H9 (cell line): ENCODE measurements at regions not wholly inside any gene's neighbourhood (a gene's known extent, or its start where the extent isn't known, plus 50 kb on each side); places are given as distances from the start of the nearest gene placed in this dataset.

Experiments used
- DNase-seq: peaks from one replicate; pipeline ENCODE4 v3.0.0-alpha.2; 2017
- H2AFZ ChIP-seq: one replicate; pipeline ENCODE4 v1.6.1; 2013; ENCODE audit warnings: mild to moderate bottlenecking, low read length, control low read depth, moderate library complexity
- H2AK5ac ChIP-seq: 2 replicates; pipeline ENCODE4 v1.6.1; 2013; ENCODE audit warnings: low read length, control low read depth, mixed read lengths; ENCODE audit not compliant: insufficient read length
- H2BK120ac ChIP-seq: one replicate; pipeline ENCODE4 v1.6.1; 2013; ENCODE audit warnings: low read depth, mild to moderate bottlenecking, low read length, control low read depth, inconsistent platforms; ENCODE audit not compliant: poor library complexity, severe bottlenecking
- H2BK12ac ChIP-seq: 2 replicates; pipeline ENCODE4 v1.6.1; 2013; ENCODE audit warnings: low read length, control low read depth, mixed read lengths, low read depth; ENCODE audit not compliant: insufficient read length
- H2BK15ac ChIP-seq: 2 replicates; pipeline ENCODE4 v1.6.1; 2013; ENCODE audit warnings: low read depth, low read length, control low read depth
- H2BK20ac ChIP-seq: one replicate; pipeline ENCODE4 v1.6.1; 2013; ENCODE audit warnings: low read depth, mild to moderate bottlenecking, low read length, control low read depth, inconsistent platforms; ENCODE audit not compliant: poor library complexity, severe bottlenecking
- H2BK5ac ChIP-seq: 2 replicates; pipeline ENCODE4 v1.6.1; 2013; ENCODE audit warnings: low read length, control low read depth, mixed read lengths; ENCODE audit not compliant: insufficient read length
- H3K14ac ChIP-seq: 2 replicates; pipeline ENCODE4 v1.6.1; 2013; ENCODE audit warnings: low read length, control low read depth; ENCODE audit not compliant: insufficient read depth
- H3K18ac ChIP-seq: 2 replicates; pipeline ENCODE4 v1.6.1; 2013; ENCODE audit warnings: low read depth, mild to moderate bottlenecking, mixed read lengths, low read length, control low read depth; ENCODE audit not compliant: insufficient read length
- H3K23ac ChIP-seq: 2 replicates; pipeline ENCODE4 v1.6.1; 2013; ENCODE audit warnings: low read length, control low read depth, mixed read lengths, low read depth; ENCODE audit not compliant: insufficient read length
- H3K23me2 ChIP-seq: 2 replicates; pipeline ENCODE4 v1.6.1; 2013; ENCODE audit warnings: low read depth, mild to moderate bottlenecking, mixed read lengths, low read length, control low read depth; ENCODE audit not compliant: insufficient read length, poor library complexity, severe bottlenecking
- H3K27ac ChIP-seq: 2 replicates; pipeline ENCODE4 v1.5.1; 2013; ENCODE audit warnings: low read length, control low read depth, mixed read lengths, low read depth; ENCODE audit not compliant: insufficient read length
- H3K27me3 ChIP-seq: 2 replicates; pipeline ENCODE4 v1.6.1; 2013; ENCODE audit warnings: low read length, control low read depth, inconsistent platforms; ENCODE audit not compliant: insufficient read depth
- H3K4ac ChIP-seq: 2 replicates; pipeline ENCODE4 v1.6.1; 2013; ENCODE audit warnings: low read depth, mild to moderate bottlenecking, control low read depth, inconsistent platforms, low read length, moderate library complexity
- H3K4me1 ChIP-seq: 2 replicates; pipeline ENCODE4 v1.6.1; 2013; ENCODE audit warnings: low read length, control low read depth, inconsistent platforms; ENCODE audit not compliant: insufficient read depth
- H3K4me2 ChIP-seq: 2 replicates; pipeline ENCODE4 v1.6.1; 2013; ENCODE audit warnings: low read length, control low read depth, mixed read lengths; ENCODE audit not compliant: insufficient read length, insufficient read depth
- H3K56ac ChIP-seq: 2 replicates; pipeline ENCODE4 v1.6.1; 2013; ENCODE audit warnings: low read depth, mild to moderate bottlenecking, mixed read lengths, low read length, control low read depth; ENCODE audit not compliant: insufficient read length
- H3K79me1 ChIP-seq: 2 replicates; pipeline ENCODE4 v1.6.1; 2013; ENCODE audit warnings: low read depth, mild to moderate bottlenecking, moderate library complexity, low read length, control low read depth, inconsistent platforms; ENCODE audit not compliant: insufficient read depth, poor library complexity, severe bottlenecking
- H3K79me2 ChIP-seq: 2 replicates; pipeline ENCODE4 v1.6.1; 2013; ENCODE audit warnings: low read length, control low read depth, inconsistent platforms; ENCODE audit not compliant: insufficient read depth
- H3K9ac ChIP-seq: 2 replicates; pipeline ENCODE4 v1.6.1; 2013; ENCODE audit warnings: low read length, control low read depth, mixed read lengths; ENCODE audit not compliant: insufficient read length; ENCODE audit errors: extremely low read depth
- H3K9me3 ChIP-seq: one replicate; pipeline ENCODE4 v1.6.1; 2013; ENCODE audit warnings: low read depth, low read length, inconsistent platforms; ENCODE audit not compliant: control insufficient read depth
- H3T11ph ChIP-seq: one replicate; pipeline ENCODE4 v1.6.1; 2013; ENCODE audit warnings: mild to moderate bottlenecking, low read length, control low read depth, inconsistent platforms
- H4K20me1 ChIP-seq: one replicate; pipeline ENCODE4 v1.6.1; 2013; ENCODE audit not compliant: control insufficient read depth, insufficient read length, insufficient read depth
- H4K5ac ChIP-seq: 2 replicates; pipeline ENCODE4 v1.6.1; 2013; ENCODE audit warnings: low read depth, mild to moderate bottlenecking, mixed read lengths, low read length, control low read depth; ENCODE audit not compliant: insufficient read length
- H4K8ac ChIP-seq: replicated peaks from 2 replicates; pipeline ENCODE4 v1.6.1; 2013; ENCODE audit warnings: low read length, control low read depth, mixed read lengths, low read depth; ENCODE audit not compliant: insufficient read length
- H4K91ac ChIP-seq: 2 replicates; pipeline ENCODE4 v1.6.1; 2013; ENCODE audit warnings: low read depth, mild to moderate bottlenecking, moderate library complexity, mixed read lengths, low read length, control low read depth; ENCODE audit not compliant: insufficient read length
- H3K27ac Mint-ChIP-seq, 3 experiments: 2 replicates in 2 of 3; 3 replicates in 1 of 3; pipeline ENCODE4 v1.8.0; 2020 to 2021; ENCODE audit warnings: mixed read lengths in 3 of 3, mild to moderate bottlenecking in 1 of 3, moderate library complexity in 1 of 3
- H3K27me3 Mint-ChIP-seq: 2 replicates; pipeline ENCODE4 v1.8.0; 2021; ENCODE audit warnings: low read depth, mild to moderate bottlenecking, moderate library complexity, mixed read lengths
- H3K36me3 Mint-ChIP-seq, 3 experiments: 2 replicates in 2 of 3; 3 replicates in 1 of 3; pipeline ENCODE4 v1.8.0; 2020 to 2021; ENCODE audit warnings: low read depth in 3 of 3, mixed read lengths in 3 of 3; ENCODE audit not compliant: insufficient read depth in 1 of 3
- H3K4me1 Mint-ChIP-seq, 2 experiments: 2 replicates each; pipeline ENCODE4 v1.8.0; 2020; ENCODE audit warnings: mixed read lengths in 2 of 2
- H3K4me3 Mint-ChIP-seq, 2 experiments: 2 replicates in 1 of 2; 3 replicates in 1 of 2; pipeline ENCODE4 v1.8.0; 2020 to 2021; ENCODE audit warnings: mild to moderate bottlenecking in 2 of 2, mixed read lengths in 2 of 2, moderate library complexity in 1 of 2
- H3K9me3 Mint-ChIP-seq, 2 experiments: 2 replicates in 1 of 2; 3 replicates in 1 of 2; pipeline ENCODE4 v1.8.0; 2020; ENCODE audit warnings: mild to moderate bottlenecking in 2 of 2, mixed read lengths in 2 of 2, moderate library complexity in 1 of 2
- TF ChIP-seq, protein P1 (sequence below): fragments of 200-600 bp; sonication (generic); conservative IDR thresholded peaks from 3 replicates; pipeline ENCODE4 v1.8.0; 2021; ENCODE audit warnings: antibody characterized with exemption, mild to moderate bottlenecking

GRCh38 chr14:86243158-86243557 is 713.2 kb downstream of the FLRT2 start:
- Histone ChIP-seq H3K27me3 (no peaks in the 10 kb centered on the region), H3K4me2 (no peak overlapping the region), H3K14ac (no peak overlapping the region), H3K79me1 (no peaks in the 10 kb centered on the region), H4K8ac (no peak overlapping the region), H4K91ac (no peak overlapping the region), H3K27ac (no peak overlapping the region), H2AK5ac (no peak overlapping the region), H2BK120ac (no peak overlapping the region), H2BK15ac (no peak overlapping the region), H3K9me3 (no peaks in the 10 kb centered on the region), H3K4me1 (no peaks in the 10 kb centered on the region), H3K23ac (no peak overlapping the region), H2AFZ (no peak overlapping the region), H3K23me2 (no peaks in the 10 kb centered on the region), H3K9ac (no peak overlapping the region), H3K56ac (no peak overlapping the region), H4K20me1 (no peaks in the 10 kb centered on the region), H3T11ph (no peak overlapping the region), H2BK12ac (no peak overlapping the region), H3K4ac (no peak overlapping the region), H2BK5ac (no peak overlapping the region), H3K79me2 (no peaks in the 10 kb centered on the region), H3K18ac (no peak overlapping the region), H2BK20ac (no peak overlapping the region), H4K5ac (no peak overlapping the region)
- TF ChIP-seq, protein P1, sequence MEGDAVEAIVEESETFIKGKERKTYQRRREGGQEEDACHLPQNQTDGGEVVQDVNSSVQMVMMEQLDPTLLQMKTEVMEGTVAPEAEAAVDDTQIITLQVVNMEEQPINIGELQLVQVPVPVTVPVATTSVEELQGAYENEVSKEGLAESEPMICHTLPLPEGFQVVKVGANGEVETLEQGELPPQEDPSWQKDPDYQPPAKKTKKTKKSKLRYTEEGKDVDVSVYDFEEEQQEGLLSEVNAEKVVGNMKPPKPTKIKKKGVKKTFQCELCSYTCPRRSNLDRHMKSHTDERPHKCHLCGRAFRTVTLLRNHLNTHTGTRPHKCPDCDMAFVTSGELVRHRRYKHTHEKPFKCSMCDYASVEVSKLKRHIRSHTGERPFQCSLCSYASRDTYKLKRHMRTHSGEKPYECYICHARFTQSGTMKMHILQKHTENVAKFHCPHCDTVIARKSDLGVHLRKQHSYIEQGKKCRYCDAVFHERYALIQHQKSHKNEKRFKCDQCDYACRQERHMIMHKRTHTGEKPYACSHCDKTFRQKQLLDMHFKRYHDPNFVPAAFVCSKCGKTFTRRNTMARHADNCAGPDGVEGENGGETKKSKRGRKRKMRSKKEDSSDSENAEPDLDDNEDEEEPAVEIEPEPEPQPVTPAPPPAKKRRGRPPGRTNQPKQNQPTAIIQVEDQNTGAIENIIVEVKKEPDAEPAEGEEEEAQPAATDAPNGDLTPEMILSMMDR, result no peak
- Mint-ChIP-seq H3K4me3 (no peak overlapping the region), H3K27ac (no peak overlapping the region), H3K36me3 (no peaks in the 10 kb centered on the region; a peak in 1 of 7 replicates), H3K4me1 (peaks cover under 1 to 4% of the 10 kb centered on the region in 2 experiments; a peak in 3 of 4 replicates), H3K9me3 (no peaks in the 10 kb centered on the region), H3K27me3 (no peaks in the 10 kb centered on the region)
- DNase-seq, result no peak
